ENCODE measurements at regions not wholly inside any gene's neighbourhood (a gene's known extent, or its start where the extent isn't known, plus 50 kb on each side); places are given as distances from the start of the nearest gene placed in this dataset.

GRCh38 chr3:104586344-104586743, 780.4 kb upstream of the ALCAM start:
- Histone ChIP-seq H4K20me1 (ENCODE audit: control insufficient read depth, extremely low read depth, insufficient read depth, low read length) (no peaks in the 10 kb centered on the region), H3K27ac (ENCODE audit: control insufficient read depth, insufficient read depth, low read length) (no peak overlapping the region), H3K79me2 (ENCODE audit: control insufficient read depth, insufficient read depth, low read length) (no peaks in the 10 kb centered on the region), H3K4me1 (ENCODE audit: control insufficient read depth, extremely low read depth, insufficient read depth, low read length) (no peaks in the 10 kb centered on the region), H3K9me1 (ENCODE audit: control insufficient read depth, extremely low read depth, insufficient read depth, low read length) (no peaks in the 10 kb centered on the region), H2AFZ (ENCODE audit: control insufficient read depth, low read length) (no peak overlapping the region), H3K9me3 (ENCODE audit: control insufficient read depth, low read depth, low read length) (no peaks in the 10 kb centered on the region), H3K4me2 (ENCODE audit: control insufficient read depth, extremely low read depth, insufficient read depth, low read depth, low read length) (no peak overlapping the region), H3K27me3 (ENCODE audit: control insufficient read depth, extremely low read depth, insufficient read depth, low read length) (no peaks in the 10 kb centered on the region), H3K4me3 (ENCODE audit: control insufficient read depth in 2 of 3, extremely low read depth in 1 of 3, insufficient read depth in 2 of 3, low read depth in 1 of 3, low read length in 3 of 3) (no peak overlapping the region), H3K9ac (ENCODE audit: control insufficient read depth, extremely low read depth, insufficient read depth, low read length) (no peak overlapping the region), H3K36me3 (ENCODE audit: control insufficient read depth in 2 of 2, extremely low read depth in 1 of 2, insufficient read depth in 2 of 2, low read length in 2 of 2) (no peaks in the 10 kb centered on the region)
- TF ChIP-seq EZH2 (IDR thresholded peaks at IDR 0.05; ENCODE audit: low read length) = no peak
- TF ChIP-seq, protein P1, sequence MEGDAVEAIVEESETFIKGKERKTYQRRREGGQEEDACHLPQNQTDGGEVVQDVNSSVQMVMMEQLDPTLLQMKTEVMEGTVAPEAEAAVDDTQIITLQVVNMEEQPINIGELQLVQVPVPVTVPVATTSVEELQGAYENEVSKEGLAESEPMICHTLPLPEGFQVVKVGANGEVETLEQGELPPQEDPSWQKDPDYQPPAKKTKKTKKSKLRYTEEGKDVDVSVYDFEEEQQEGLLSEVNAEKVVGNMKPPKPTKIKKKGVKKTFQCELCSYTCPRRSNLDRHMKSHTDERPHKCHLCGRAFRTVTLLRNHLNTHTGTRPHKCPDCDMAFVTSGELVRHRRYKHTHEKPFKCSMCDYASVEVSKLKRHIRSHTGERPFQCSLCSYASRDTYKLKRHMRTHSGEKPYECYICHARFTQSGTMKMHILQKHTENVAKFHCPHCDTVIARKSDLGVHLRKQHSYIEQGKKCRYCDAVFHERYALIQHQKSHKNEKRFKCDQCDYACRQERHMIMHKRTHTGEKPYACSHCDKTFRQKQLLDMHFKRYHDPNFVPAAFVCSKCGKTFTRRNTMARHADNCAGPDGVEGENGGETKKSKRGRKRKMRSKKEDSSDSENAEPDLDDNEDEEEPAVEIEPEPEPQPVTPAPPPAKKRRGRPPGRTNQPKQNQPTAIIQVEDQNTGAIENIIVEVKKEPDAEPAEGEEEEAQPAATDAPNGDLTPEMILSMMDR (optimal IDR thresholded peaks at IDR 0.05 in 1 of 3, IDR thresholded peaks at IDR 0.05 in 1 of 3, conservative IDR thresholded peaks at IDR 0.05 in 1 of 3; ENCODE audit: extremely low read depth in 1 of 3, insufficient read depth in 2 of 3, low read length in 3 of 3) = no peak
- dilution Hi-C loops (cut with MboI; ENCODE audit: extremely low pct_ligation_motif_present, low sequenced_read_pairs) = no loop called here
- FAIRE-seq = no peak
- no peak for DNase-seq (ENCODE audit: low read depth, low spot score)

GRCh38 chr3:104588442-104588841, 778.3 kb upstream of the ALCAM start:
- H3K9ac ChIP-seq (ENCODE audit: control insufficient read depth, extremely low read depth, insufficient read depth, low read length) = no peak overlapping the region
- H3K4me1 ChIP-seq (ENCODE audit: control insufficient read depth, extremely low read depth, insufficient read depth, low read length) = no peaks in the 10 kb centered on the region
- H3K27me3 ChIP-seq (ENCODE audit: control insufficient read depth, extremely low read depth, insufficient read depth, low read length) = no peaks in the 10 kb centered on the region
- H2AFZ ChIP-seq (ENCODE audit: control insufficient read depth, low read length) = no peak overlapping the region
- H3K4me2 ChIP-seq (ENCODE audit: control insufficient read depth, extremely low read depth, insufficient read depth, low read depth, low read length) = no peak overlapping the region
- no peaks in the 10 kb centered on the region for H3K79me2 ChIP-seq (ENCODE audit: control insufficient read depth, insufficient read depth, low read length)
- TF ChIP-seq, protein P1 (optimal IDR thresholded peaks at IDR 0.05 in 1 of 3, IDR thresholded peaks at IDR 0.05 in 1 of 3, conservative IDR thresholded peaks at IDR 0.05 in 1 of 3; ENCODE audit: extremely low read depth in 1 of 3, insufficient read depth in 2 of 3, low read length in 3 of 3) = no peak
- no peak for TF ChIP-seq EZH2 (IDR thresholded peaks at IDR 0.05; ENCODE audit: low read length)
- no peaks in the 10 kb centered on the region for H3K36me3 ChIP-seq (ENCODE audit: control insufficient read depth in 2 of 2, extremely low read depth in 1 of 2, insufficient read depth in 2 of 2, low read length in 2 of 2)
- H3K4me3 ChIP-seq (ENCODE audit: control insufficient read depth in 2 of 3, extremely low read depth in 1 of 3, insufficient read depth in 2 of 3, low read depth in 1 of 3, low read length in 3 of 3) = no peak overlapping the region
- H3K9me1 ChIP-seq (ENCODE audit: control insufficient read depth, extremely low read depth, insufficient read depth, low read length) = no peaks in the 10 kb centered on the region
- no peak for DNase-seq (ENCODE audit: low read depth, low spot score)
- no peak overlapping the region for H3K27ac ChIP-seq (ENCODE audit: control insufficient read depth, insufficient read depth, low read length)
- H4K20me1 ChIP-seq (ENCODE audit: control insufficient read depth, extremely low read depth, insufficient read depth, low read length) = no peaks in the 10 kb centered on the region
- no peak for FAIRE-seq
- H3K9me3 ChIP-seq (ENCODE audit: control insufficient read depth, low read depth, low read length) = no peaks in the 10 kb centered on the region
- dilution Hi-C loops (cut with MboI; ENCODE audit: extremely low pct_ligation_motif_present, low sequenced_read_pairs) = no loop called here
